DOHH2 (cell line): ENCODE measurements at regions not wholly inside any gene's neighbourhood (a gene's known extent, or its start where the extent isn't known, plus 50 kb on each side); places are given as distances from the start of the nearest gene placed in this dataset.
"Not testable (repeated sequence)": the region's sequence is repeated elsewhere in the genome, so short reads cannot be mapped to it uniquely, and the experiment has no call there.

Source experiments
- H3F3A ChIP-seq: fragments of 200-600 bp; sonication (generic), shearing (Covaris generic); 2 replicates; pipeline ENCODE4 v1.6.0; 2016; ENCODE audit warnings: antibody characterized with exemption, mild to moderate bottlenecking; ENCODE audit not compliant: control insufficient read depth, insufficient read depth
- H3K27ac ChIP-seq: fragments of 200-600 bp; sonication (generic); 2 replicates; pipeline ENCODE4 v1.5.1; 2014; ENCODE audit warnings: low read depth, mild to moderate bottlenecking, low read length, moderate library complexity
- H3K27me3 ChIP-seq: fragments of 200-600 bp; sonication (generic); 2 replicates; pipeline ENCODE4 v1.6.1; 2014; ENCODE audit warnings: mild to moderate bottlenecking, low read length, mixed read lengths; ENCODE audit not compliant: control insufficient read depth
- H3K36me3 ChIP-seq: fragments of 200-600 bp; sonication (generic); 2 replicates; pipeline ENCODE4 v1.6.1; 2014; ENCODE audit warnings: mild to moderate bottlenecking, low read length, moderate library complexity, mixed read lengths; ENCODE audit not compliant: control insufficient read depth
- H3K4me1 ChIP-seq: fragments of 200-600 bp; sonication (generic); 2 replicates; pipeline ENCODE4 v1.6.1; 2014; ENCODE audit warnings: mild to moderate bottlenecking, low read length, mixed read lengths; ENCODE audit not compliant: control insufficient read depth
- H3K4me2 ChIP-seq: fragments of 200-600 bp; sonication (generic); 2 replicates; pipeline ENCODE4 v1.6.0; 2014; ENCODE audit warnings: mild to moderate bottlenecking, low read length, moderate library complexity
- H3K4me3 ChIP-seq: fragments of 200-600 bp; sonication (generic); 2 replicates; pipeline ENCODE4 v1.5.1; 2014; ENCODE audit warnings: mild to moderate bottlenecking, low read length, mixed read lengths
- H3K79me2 ChIP-seq: fragments of 200-600 bp; sonication (generic); 2 replicates; pipeline ENCODE4 v1.6.1; 2014; ENCODE audit warnings: mild to moderate bottlenecking, low read length, mixed read lengths; ENCODE audit not compliant: control insufficient read depth
- H3K9me2 ChIP-seq: fragments of 200-600 bp; sonication (generic); replicated peaks from 2 replicates; pipeline ENCODE4 v1.6.1; 2014; ENCODE audit warnings: mild to moderate bottlenecking, low read length, mixed read lengths; ENCODE audit not compliant: control insufficient read depth
- H3K9me3 ChIP-seq: fragments of 200-600 bp; sonication (generic); 2 replicates; pipeline ENCODE4 v1.6.1; 2014; ENCODE audit warnings: antibody characterized with exemption, low read length, mixed read lengths; ENCODE audit not compliant: control insufficient read depth, insufficient read depth
- H4K20me1 ChIP-seq: fragments of 200-600 bp; sonication (generic); 2 replicates; pipeline ENCODE4 v1.6.0; 2014; ENCODE audit warnings: low read depth, mild to moderate bottlenecking, antibody characterized with exemption, low read length, moderate library complexity; ENCODE audit not compliant: control insufficient read depth, insufficient read depth
- EZH2phosphoT487 ChIP-seq: fragments of 200-600 bp; sonication (generic); IDR thresholded peaks from 2 replicates; pipeline ENCODE4 v1.6.1; 2017; ENCODE audit warnings: borderline replicate concordance, mild to moderate bottlenecking, antibody characterized with exemption, low read length, moderate library complexity, mixed read lengths
- TF ChIP-seq, protein P1 (sequence below): fragments of 200-600 bp; sonication (generic); IDR thresholded peaks from one replicate; pipeline ENCODE4 v1.5.1; 2014; ENCODE audit warnings: antibody characterized with exemption, mild to moderate bottlenecking, low read depth, low read length; ENCODE audit not compliant: poor library complexity, severe bottlenecking

DNA sequence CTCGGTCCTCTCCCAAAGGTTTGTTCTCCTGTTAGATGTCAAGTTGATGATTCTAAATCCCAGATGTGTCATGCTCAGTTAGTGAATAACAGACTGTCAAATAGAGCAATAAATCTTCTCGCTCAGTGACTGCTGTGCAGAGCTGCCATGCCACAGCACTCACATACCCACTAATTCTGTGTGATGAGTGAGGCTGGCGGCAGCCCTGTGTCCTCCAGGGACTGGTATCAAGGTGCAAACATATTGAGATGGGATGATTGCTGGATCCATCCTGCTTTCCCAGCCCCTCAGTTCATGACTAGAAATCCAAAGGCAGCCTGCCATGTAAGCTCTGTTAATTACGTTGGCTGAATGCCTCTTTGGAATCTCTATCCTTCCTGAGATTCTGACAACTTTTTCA lies 103.9 kb downstream of the OLIG3 start:
- Histone ChIP-seq H3K4me1 (peaks cover 23% of the 10 kb centered on the region), H3K79me2 (no peaks in the 10 kb centered on the region), H4K20me1 (no peaks in the 10 kb centered on the region), H3K27me3 (no peaks in the 10 kb centered on the region), H3K27ac (no peak overlapping the region), H3K36me3 (no peaks in the 10 kb centered on the region), H3K4me3 (no peak overlapping the region), H3K9me2 (no peaks in the 10 kb centered on the region), H3F3A (no peaks in the 10 kb centered on the region), H3K4me2 (no peak overlapping the region), H3K9me3 (no peaks in the 10 kb centered on the region)
- TF ChIP-seq EZH2phosphoT487, result no peak
- TF ChIP-seq, protein P1, sequence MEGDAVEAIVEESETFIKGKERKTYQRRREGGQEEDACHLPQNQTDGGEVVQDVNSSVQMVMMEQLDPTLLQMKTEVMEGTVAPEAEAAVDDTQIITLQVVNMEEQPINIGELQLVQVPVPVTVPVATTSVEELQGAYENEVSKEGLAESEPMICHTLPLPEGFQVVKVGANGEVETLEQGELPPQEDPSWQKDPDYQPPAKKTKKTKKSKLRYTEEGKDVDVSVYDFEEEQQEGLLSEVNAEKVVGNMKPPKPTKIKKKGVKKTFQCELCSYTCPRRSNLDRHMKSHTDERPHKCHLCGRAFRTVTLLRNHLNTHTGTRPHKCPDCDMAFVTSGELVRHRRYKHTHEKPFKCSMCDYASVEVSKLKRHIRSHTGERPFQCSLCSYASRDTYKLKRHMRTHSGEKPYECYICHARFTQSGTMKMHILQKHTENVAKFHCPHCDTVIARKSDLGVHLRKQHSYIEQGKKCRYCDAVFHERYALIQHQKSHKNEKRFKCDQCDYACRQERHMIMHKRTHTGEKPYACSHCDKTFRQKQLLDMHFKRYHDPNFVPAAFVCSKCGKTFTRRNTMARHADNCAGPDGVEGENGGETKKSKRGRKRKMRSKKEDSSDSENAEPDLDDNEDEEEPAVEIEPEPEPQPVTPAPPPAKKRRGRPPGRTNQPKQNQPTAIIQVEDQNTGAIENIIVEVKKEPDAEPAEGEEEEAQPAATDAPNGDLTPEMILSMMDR, result no peak

DNA sequence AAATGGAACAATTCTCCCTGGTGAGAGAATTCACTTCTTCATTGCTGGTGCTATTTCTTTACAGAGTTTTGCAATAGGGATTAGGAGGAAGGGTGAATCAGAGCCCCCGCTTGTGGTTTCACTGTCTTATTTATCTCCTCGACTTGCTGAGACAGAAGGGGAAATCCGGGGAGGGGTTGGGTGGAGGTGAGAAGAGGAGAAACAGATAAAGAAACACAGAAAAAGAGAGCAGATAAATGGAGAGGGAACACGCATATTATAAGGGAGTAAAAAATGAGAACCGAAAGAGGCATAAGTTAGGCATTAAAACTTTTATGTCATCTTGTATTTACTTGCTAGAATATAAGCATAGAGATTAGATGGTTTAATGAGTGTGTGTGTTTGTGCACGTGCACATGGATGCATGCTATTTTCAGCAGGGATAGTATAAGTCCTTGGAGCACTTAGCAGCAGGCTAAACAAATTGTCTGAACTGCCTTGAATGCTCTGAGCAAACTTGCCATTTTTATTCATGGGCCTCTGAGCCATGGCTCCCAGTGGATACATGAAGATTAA lies 105.0 kb downstream of the OLIG3 start:
- peak overlapping the region; percentile 63 for H3K4me2 ChIP-seq
- peaks cover 23% of the 10 kb centered on the region for H3K4me1 ChIP-seq

DNA sequence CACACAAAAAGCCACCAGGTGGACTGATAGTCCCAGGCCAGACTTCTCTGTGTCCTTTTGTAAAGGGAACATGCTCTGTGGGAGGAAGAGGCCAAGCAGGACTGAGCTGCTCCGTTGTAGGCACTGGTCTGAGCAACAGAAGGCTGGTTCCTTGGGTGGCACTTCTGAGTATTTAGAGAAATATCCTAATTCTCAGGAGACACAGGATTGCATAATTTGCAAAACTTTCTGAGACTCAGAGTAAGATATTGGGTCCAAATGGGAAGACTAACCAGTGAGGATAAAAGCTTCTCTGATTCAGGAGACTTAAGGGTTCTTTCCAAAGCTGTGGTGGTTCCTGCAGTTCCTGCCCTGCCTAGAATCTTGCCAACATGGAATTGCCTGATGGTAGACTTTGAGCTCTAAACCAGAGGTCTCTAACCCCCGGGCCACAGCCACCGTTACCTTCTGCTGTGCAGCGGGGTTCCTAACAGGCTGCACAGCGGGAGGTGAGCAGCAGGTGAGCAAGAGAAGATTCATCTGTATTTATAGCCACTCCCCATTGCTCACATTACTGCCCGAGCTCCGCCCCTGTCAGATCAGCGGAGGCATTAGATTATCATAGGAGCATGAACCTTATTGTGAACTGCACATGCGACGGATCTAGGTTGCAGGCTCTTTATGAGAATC lies 107.0 kb downstream of the OLIG3 start:
- H3K4me1 ChIP-seq, result peaks cover 23% of the 10 kb centered on the region
- no peak overlapping the region for H3K4me2 ChIP-seq
- no peaks in the 10 kb centered on the region for H3F3A ChIP-seq
- H3K9me2 ChIP-seq, result no peaks in the 10 kb centered on the region
- no peak overlapping the region for H3K27ac ChIP-seq
- no peak overlapping the region for H3K4me3 ChIP-seq
- no peaks in the 10 kb centered on the region for H3K27me3 ChIP-seq
- no peaks in the 10 kb centered on the region for H3K9me3 ChIP-seq
- no peaks in the 10 kb centered on the region for H4K20me1 ChIP-seq
- H3K36me3 ChIP-seq, result no peaks in the 10 kb centered on the region
- no peak for TF ChIP-seq EZH2phosphoT487
- no peaks in the 10 kb centered on the region for H3K79me2 ChIP-seq

More for the DNA sequence above, 105.0 kb downstream of the OLIG3 start:
- H3F3A ChIP-seq, result no peaks in the 10 kb centered on the region
- no peaks in the 10 kb centered on the region for H3K27me3 ChIP-seq
- H3K27ac ChIP-seq, result peak overlapping the region; percentile 3; the same call in 1 of the 2 replicates
- no peaks in the 10 kb centered on the region for H3K36me3 ChIP-seq
- no peaks in the 10 kb centered on the region for H3K79me2 ChIP-seq
- no peaks in the 10 kb centered on the region for H4K20me1 ChIP-seq
- no peaks in the 10 kb centered on the region for H3K9me3 ChIP-seq
- H3K9me2 ChIP-seq, result no peaks in the 10 kb centered on the region
- no peak for TF ChIP-seq EZH2phosphoT487
- TF ChIP-seq, protein P1, result no peak
- peak overlapping the region; percentile 23; the same call in 1 of the 2 replicates for H3K4me3 ChIP-seq

DNA sequence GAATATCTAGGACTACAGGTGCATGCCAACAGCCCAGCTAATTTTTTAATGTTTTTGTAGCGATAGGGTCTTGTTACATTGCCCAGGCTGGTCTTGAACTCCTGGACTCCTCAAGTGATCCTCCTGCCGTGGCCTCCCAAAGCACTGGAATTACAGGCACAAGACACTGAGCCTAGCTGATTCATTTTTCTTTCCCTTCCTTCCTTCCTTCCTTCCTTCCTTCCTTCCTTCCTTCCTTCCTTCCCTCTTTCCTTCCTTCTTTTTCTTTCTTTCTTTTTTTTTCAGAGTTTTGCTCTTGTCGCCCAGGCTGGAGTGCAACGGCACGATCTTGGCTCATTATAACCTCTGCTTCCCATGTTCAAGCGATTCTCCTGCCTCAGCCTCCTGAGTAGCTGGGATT lies 110.9 kb downstream of the OLIG3 start:
- not testable (repeated sequence) for H3K27ac ChIP-seq, H3K27me3 ChIP-seq, H3K9me3 ChIP-seq

More for the DNA sequence above, 110.9 kb downstream of the OLIG3 start:
- not testable (repeated sequence) for H4K20me1 ChIP-seq, H3K36me3 ChIP-seq, H3F3A ChIP-seq, H3K79me2 ChIP-seq, H3K4me1 ChIP-seq, H3K4me3 ChIP-seq, H3K4me2 ChIP-seq, H3K9me2 ChIP-seq
